HG03558 (cell line): ENCODE measurements at regions not wholly inside any gene's neighbourhood (a gene's known extent, or its start where the extent isn't known, plus 50 kb on each side); places are given as distances from the start of the nearest gene placed in this dataset.

Experiments used
- ATAC-seq: cut with Tn5 transposase; IDR thresholded peaks from one replicate; pipeline ENCODE4 v1.9.1; 2021; ENCODE audit warnings: moderate number of reproducible peaks; ENCODE audit not compliant: unreplicated experiment; ENCODE audit errors: extremely low read depth

DNA sequence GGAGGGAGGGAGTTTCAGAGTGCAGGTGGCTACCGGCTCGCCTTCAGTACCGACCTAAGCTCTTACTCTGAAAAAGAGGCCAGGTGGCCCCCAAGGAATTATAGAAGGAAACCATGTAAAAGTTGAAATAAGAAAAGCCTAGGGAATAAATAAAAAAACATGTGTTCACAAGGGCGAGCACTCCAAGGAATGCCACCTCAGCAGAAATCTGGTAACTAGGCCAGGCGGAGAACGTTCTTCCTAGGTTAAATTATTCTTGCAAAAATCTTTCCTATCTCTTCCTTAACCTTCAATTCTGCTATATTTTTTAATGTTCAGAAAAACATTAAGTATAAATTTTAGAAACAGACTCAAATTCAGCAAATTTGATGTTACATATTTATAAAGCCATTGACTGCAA lies 1260.3 kb upstream of the SLC10A2 start:
- no peak for ATAC-seq

DNA sequence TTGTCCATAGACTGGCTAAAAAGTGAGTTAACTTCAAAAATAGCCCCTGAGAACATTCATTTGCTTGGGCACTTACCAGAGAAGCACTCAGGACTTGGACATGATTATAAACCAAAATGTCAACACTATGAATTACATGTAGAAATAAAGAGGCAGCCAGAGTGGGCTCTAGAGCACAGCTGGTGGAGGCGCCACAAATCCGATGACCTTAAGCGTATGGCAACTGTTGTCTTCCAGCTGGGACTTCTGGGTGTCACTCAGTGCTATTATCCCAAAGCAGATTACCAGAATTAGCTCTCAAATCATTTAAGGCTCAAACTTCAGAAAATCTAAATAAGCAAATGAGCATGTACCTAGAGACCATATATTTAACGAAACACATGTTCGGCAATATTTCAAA lies 1255.5 kb upstream of the SLC10A2 start:
- no peak for ATAC-seq

DNA sequence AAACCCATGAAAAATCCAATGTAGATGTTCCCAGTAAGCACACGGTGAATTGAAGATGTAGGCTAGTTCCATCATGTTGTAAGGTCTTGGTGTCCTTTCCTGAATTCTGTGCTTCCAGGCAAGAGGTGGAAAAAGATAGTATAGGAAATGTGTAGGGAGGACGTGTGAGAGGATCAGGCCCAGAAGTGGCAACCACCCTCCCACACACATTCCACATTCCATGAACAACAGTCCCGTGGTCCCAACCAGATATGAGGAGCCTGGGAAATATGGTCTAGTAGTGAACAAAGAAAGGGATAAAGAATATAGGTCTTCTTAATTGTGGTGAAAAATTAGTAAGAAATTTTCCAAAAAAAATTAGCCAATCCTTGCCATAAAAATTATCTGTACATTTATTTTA lies 1254.2 kb upstream of the SLC10A2 start:
- ATAC-seq = no peak

DNA sequence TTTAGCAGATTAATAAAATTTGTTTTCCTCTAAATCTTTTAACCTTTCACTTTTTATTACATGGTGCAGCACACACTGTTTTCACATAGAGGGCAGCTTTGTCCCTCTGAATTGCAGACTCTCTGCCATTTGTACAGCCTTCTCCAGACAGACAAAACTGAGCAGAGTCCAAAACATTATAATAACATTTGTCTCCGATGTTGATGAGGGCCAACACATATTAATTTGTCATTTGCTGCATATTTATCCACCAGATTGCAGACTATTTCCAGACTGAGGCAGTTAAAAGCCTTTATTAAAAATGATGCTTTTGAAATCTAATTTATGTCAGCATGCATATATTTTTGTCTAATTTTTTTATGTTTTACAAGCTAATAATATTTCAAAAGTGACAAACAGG lies 1251.9 kb upstream of the SLC10A2 start:
- ATAC-seq = no peak

DNA sequence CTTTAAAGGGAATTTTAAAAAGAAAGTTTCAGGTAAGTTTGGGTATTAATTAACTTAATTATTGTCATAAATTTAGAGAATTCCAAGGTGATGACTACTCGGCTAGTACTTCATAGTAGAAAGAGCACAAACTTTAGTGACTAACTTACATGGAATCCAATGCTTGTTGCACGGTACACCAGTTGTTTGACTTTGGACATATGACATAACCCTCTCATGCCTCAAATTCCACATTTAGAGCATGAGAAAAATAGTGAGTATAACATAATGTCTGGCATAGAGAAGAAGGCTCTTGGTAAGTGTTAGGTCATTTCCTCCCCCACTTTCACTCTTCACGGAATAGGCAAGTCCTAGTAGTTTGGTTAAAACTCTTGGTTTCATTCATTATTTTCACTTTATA lies 1249.4 kb upstream of the SLC10A2 start:
- no peak for ATAC-seq

DNA sequence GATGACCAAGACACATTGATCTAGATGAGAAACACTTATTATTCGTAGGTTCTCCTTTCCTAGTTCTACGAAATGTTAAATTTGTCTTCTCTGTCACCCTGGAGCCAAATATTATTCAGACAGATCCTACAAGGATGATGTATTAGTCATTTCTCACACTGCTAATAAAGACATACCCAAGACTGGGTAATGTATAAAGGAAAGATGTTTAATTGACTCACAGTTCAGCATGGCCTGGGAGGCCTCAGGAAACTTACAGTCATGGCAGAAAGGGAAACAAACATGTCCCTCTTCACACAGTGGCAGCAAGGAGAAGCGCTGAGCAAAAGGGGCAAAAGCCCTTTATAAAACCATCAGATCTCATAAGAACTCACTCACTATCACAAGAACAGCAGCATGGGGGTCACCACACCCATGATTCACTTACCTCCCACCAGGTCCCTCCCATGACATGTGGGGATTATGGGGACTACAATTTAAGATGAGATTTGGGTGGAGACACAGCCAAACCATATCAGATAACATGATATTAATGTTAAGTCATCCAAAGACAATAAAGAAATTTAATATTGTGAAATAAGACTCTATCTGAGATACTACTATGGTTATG lies 1248.8 kb upstream of the SLC10A2 start:
- no peak for ATAC-seq

DNA sequence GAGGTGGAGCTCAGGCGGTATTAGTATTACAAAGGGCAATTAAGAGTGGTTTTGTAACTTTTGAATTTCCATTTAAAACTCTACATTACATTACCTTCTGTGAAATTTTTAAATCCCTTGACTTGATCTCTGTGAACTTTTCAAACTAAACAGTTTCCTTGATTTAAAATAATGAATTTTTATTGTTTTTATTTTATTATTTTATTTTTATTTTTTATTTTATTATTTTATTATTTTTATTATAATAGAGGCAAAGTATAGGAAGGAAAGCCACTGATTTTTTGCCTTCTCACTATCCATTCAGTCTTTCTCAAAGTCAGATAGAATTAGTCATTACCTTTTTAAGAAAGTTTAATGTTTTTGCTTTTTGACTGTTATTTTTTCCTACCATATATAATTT lies 1248.1 kb upstream of the SLC10A2 start:
- no peak for ATAC-seq

DNA sequence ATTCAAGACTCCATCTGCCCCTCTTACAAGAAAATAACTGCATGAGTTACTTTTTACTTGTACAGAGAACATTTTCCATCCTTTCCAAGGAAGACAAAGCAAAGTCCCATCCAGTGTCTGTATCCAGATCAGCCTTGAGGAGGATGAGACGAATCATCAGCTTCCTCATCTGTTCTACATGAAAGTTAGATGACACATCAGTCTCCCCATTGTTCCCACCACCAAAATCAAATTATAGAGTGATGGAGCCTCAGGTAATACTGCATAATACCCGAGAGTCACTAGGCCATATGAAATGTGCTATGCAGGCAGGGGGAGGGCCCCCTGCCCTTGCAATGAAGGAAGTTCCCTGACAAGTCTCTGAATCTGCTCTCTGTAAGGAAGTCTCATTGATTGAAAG lies 1244.6 kb upstream of the SLC10A2 start:
- ATAC-seq = no peak

DNA sequence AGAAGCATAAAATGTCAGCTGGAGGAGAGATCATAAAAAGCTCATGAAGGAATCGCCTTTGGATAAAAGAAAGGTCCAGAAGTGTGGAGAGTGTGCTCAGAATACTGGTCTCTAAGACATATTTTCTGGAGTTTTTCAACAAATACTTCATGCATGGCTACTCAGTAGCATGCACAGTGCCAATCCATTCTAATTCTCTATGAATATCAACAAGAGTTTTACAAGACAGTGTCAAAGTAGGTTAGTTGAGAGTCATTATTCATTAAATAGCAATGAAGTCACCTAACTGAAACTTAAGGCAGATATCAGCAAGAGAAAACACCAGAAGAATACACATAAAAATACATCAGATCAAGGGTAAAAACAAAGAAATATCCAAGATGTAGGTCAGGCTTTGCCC lies 1243.2 kb upstream of the SLC10A2 start:
- no peak for ATAC-seq

DNA sequence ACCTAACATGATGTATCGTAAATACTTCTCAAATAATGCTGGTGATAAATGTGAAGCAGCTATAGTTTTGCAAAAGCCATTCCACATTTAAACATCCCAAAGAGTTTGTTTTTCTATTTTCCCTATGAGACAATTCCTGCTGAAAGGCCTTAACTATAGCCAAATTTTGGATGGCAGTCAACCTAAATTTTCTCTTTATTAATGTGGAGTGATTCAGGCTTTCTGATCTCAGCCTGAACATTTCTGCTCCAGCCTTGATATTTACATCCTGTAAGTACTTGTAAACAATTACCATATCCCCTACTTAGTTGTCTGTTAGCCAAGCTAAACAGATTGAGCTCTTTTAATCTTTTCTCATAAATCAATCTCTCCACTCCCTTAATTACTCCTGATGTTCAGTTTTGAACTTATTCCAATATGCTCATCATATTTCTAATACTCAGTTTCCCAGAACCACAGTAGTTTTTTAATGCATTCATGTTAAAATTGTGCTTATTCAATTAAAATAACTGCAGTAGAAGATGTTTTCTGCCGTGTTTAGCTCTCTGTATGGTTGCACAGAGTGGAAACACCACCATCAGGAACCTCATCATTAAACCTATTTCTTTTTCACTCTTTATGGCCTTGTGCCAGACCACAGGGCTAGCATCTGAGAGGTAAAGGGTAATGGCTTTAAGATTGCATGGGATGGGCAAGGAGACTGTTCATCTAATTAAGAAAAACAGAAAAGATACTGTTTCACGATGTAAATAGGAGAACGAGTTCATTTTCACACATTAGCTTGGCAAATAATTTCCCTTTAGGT lies 1235.2 kb upstream of the SLC10A2 start:
- ATAC-seq = no peak

DNA sequence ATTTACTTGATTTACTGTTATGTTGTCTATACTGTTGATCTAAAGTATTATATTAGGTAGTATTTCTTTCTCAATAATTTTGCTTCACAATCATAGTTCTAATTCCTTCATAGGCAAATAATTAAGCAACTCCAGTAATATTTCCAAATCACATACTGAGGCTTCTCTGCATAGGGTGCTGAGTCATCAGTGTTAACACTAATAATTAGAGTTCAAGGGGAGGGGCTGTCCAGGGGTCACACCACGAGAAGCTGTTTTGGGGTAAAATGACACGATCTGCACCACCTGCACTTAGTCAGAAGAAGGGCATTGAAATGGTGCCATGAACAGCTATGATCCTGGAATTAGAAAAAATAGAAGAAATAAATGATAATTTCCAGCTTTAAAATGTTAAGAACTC lies 1230.9 kb upstream of the SLC10A2 start:
- no peak for ATAC-seq

DNA sequence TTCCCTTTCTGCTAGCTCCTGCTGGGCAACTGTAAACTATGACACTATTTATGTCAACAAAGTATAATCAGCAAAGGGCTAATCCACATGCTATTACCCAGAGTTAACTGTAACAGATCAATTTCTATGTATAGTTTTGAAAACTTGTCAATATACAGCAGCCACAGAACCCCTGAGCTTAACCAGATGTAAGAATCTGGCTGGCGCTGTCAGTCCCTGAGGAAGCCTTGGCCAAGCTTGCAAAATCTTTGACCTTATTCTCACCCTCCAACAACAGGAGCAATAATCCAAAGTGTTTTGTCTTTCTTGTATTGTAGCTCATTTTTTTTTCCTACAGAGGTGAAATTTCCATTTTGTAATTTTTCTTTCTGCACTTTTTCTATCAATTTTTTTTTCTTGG lies 1230.1 kb upstream of the SLC10A2 start:
- no peak for ATAC-seq

DNA sequence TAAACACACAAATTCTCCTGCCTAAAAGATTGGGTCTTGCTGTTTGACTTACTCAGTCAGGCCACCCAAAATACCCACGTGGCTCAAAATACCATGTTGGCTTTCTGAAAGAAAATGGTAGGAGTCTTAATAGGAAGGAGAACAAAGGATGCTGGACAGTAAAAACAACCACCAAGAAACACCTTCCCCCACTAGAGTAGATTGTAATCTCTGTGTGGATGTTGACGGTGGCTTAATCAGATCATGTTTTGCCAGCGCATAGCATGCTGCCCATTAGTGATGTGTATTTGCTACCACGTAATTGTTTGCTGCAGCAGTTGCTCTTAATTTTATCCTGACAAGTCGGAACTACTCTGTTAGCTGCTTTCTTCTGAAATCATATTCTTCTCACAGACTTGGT lies 1229.3 kb upstream of the SLC10A2 start:
- no peak for ATAC-seq

DNA sequence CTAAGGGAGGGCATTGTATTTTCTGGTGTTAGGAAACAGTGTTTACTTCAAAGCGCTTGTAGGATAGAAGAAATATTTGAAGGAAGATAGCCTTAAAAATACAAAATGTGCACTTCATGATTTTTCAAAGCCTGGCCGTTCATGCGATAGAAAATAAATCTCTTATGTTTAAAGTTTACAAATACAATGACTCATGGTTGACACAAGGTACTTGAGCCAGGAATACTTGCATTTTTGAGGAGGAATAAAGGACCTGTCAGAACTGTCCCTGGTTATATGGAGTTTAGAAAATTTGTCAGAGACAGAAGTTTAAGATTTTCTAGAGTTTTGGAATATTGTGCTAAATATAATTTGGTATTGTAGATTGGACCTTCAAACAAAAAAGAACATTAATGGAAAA lies 1223.2 kb upstream of the SLC10A2 start:
- ATAC-seq = no peak

DNA sequence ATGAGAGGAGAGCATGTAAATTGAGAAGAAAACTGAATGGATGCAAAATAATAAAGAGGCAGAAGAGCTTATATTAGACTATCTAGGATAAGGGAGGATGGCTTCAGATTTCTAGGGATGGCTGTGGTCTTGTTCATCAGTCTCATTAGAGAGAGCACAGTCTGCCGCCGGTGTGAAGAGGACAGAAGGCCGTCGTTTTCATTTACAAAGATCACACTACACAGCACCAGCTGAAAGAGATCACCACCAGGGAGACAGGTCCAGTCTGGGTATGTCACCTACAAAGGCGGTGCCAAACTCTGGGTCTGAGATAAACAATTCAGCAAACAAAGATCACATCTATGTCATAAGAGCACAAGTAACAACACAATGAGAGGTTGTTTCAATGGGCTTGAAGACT lies 1222.3 kb upstream of the SLC10A2 start:
- ATAC-seq = no peak

DNA sequence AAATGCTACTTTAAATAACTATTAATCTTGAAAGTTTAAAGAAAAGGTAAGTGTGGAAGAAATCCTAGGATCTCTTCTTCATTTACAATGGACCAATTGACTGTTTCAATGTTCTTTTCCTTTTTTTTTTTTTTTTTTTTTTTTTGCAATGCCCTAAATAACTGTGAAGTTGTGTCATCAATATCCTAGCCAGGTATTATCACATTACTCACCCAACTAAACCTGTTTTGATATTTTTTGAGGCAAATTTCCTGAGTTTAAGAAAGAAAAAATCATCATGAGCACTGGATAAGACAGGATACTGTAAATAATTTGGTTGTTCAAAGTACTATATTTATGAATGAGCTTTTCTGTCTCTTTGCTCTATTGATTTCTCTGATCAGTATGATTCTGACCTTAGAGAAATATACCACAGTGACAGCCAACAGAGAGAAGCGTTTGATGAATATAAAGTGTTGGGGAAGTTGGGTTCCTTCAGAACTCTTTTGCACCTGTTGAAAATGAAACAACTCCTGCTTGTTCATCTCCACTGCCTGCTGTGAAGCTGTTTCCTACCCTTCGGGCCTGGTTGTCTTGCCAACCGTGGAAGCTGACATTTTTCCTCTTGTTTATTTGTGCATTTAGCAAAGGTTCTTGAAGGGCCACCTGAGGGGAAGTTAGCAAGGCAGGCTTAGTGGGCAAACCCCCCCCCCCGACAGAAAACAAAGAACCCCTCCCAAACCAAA lies 1220.5 kb upstream of the SLC10A2 start:
- no peak for ATAC-seq

DNA sequence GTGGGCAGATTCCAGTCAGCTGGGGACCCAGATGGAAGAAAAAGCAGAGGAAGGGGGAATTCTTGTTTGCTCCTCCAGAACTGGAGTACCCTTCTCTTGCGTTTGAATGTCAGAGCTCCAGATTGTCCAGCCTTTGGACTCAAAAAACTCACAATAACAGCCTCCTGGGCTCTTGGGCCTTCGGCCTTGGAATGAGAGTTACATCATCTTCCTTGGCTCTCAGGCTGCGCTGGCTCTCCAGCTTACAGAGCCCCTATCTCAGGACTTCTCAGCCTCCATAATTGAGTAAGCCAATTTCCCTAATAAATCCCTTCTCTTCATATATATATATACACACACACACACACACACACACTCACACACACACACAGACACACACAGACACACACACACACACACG lies 1215.7 kb upstream of the SLC10A2 start:
- no peak for ATAC-seq

DNA sequence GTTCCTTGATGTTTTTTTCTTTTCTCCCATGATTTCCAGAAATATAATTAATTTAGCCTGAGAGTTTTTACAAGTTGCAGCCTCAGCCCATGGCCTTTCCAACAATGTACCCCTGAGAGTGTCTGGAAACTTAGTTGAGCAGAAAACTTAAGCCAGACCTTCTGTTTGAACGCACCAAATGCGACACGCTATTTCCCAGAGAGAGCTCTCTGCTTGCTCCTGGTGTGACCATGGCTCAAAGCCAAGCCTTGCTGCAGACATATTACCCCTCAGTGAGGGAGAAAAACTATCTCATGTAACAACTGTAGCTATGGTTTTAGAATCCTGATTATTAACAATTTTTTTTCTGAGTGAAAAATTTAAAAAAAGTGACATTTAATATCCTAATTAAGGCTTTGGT lies 1204.5 kb upstream of the SLC10A2 start:
- ATAC-seq = no peak

DNA sequence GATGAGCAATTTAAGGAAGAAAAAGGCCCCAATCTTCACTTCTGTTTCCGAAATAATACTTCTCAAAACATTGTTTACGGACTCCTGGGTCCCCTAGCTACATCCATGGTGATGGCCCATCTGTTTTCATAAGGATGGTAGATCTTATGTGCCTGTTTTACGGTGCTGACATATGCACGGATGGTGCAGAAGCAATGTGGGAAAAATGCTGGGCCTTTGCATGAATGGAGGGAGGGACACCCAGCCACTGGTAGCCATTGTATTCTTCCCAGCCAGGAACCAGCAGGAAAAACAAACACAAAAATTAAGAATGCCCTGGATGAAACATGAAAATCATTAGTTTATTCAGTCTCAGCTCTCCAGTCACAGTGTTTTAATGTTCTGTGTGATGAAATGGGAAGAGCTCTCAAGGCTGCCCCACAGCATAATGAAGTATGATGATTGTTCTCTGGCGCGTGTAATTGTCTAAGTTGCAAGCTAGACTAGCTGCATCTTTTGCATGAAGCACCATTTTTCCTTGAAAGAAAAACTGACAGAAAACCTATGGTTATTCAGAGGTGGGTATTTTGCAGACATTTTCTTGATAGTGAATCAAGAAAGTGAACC lies 1201.1 kb upstream of the SLC10A2 start:
- no peak for ATAC-seq

DNA sequence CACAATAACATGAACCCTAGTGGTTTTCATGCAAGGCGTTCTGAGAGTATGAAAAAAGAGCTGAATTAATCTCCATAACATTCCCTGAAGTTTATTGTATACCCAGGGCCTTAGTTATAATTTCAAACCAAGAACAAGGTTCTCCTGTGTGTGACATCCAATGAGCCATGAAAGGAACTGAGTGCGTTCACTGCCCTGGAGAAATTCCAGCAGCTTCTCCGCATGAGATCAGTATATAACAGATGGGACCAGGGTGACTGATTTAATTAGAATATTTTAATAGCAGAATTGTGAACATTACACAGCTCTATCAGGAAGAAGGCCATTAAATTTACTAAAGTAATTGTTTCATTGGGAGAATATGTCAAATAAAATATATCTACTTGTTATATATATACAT lies 1190.5 kb upstream of the SLC10A2 start:
- ATAC-seq = no peak

DNA sequence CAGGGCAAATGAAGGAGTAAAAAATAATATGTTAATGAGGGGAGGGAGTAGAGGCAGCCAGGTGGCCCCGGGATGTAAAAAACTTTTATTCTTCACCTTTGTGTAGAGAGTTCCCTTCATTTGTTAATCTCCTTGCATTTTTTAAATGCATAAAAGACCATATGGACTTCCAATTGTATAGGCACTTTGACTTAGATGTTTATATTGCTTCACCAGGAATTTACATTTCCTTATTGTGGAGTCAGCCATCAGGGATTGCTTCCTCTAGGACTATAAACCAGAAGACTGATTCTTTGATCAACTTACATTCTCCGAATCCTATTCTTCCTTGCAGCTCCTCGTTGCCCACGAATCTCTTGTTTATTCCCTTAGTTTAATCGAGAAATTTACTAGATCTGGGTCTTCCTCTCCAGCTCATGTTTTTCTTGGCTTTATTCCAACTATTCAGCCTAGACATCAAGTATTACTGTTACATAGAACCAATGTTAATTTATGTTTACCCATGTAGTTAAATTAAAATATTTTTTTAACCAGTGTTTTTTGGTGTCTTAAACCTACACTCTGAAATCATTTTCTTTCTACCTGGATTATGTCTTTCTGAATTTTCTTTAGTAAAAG lies 1187.0 kb upstream of the SLC10A2 start:
- ATAC-seq = no peak
